ENCODE measurements at regions not wholly inside any gene's neighbourhood (a gene's known extent, or its start where the extent isn't known, plus 50 kb on each side); places are given as distances from the start of the nearest gene placed in this dataset.

DNA sequence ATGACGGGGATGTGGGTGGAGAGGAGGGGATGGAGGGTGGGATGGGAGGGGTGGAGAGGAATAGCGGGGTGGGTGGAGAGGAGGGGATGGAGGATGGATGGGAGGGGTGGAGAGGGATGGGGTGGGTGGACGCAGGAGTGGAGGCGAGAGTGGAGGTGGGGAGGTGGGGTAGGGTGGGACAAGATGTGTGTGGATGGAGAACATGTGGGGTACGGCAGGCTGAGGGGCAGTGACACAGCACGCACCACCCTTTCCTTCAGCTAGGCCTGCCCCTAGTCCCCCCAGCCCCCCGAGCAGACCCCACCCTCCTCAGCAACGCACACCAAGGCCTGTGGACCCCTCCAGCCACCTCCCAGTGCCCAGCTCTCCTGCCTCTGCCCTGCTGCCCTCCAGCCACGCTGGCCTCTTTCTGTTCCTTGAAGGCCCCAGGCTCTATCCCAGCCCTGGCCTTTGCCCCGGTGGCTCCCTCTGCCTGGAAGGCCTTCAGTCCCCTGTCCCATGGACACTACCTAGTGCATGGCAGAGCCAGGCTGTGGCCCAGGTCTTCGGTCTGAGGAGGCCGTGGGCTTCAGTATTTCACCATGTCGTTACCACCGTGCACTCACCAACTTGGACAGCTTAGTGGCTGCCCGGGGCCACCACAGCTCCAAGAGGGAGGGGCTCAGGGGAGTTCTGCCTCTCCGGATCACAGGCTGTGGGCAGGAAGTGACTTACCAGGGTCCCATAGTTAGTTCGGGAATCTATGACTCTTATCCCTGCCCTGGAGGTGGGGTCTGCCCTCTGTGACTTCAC is 78.4 kb upstream of the PMEPA1 start:
- no peak for DNase-seq

DNA sequence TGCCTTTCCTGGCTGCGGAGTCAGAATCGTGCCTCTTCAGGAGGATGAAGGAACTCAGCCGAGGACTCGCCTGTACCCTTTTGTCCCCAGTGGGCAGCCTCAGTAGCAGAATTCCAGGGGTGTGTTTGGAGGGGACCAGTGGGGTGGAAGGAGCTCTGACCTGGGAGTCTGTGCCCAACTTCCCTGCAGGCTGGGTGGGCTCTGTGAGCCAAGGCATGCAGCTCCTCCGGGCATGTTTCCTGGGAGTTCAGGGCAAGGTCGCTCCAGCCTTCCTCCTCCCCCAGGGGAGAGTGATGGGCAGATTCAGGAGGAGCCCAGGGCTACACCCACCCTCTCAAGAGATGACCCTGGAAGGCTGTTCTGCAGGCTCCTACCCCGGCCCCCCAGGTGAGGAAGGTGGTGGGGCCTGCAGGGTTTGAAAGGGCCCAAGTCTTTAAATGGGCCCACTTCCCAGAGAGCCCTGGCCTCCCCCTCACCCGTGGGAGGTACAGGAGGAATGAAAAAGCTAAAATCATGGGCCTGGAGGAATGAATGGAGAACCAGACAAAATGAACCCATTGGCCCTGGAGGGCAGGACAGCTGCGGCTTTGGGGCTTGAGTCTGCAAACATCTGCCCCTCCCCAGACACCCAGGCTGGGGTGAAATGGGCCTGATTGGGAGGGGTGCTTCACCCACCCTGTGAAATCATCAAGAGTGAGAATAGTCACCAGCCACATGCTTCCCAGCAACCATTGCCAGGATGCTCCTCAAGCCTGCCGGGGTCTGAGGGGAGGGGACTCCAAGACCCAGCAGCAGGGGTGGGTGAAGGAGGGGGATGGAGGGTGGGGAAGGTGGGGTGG is 77.6 kb upstream of the PMEPA1 start:
- TF ChIP-seq, protein P1, sequence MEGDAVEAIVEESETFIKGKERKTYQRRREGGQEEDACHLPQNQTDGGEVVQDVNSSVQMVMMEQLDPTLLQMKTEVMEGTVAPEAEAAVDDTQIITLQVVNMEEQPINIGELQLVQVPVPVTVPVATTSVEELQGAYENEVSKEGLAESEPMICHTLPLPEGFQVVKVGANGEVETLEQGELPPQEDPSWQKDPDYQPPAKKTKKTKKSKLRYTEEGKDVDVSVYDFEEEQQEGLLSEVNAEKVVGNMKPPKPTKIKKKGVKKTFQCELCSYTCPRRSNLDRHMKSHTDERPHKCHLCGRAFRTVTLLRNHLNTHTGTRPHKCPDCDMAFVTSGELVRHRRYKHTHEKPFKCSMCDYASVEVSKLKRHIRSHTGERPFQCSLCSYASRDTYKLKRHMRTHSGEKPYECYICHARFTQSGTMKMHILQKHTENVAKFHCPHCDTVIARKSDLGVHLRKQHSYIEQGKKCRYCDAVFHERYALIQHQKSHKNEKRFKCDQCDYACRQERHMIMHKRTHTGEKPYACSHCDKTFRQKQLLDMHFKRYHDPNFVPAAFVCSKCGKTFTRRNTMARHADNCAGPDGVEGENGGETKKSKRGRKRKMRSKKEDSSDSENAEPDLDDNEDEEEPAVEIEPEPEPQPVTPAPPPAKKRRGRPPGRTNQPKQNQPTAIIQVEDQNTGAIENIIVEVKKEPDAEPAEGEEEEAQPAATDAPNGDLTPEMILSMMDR (IDR thresholded peaks at IDR 0.05; ENCODE audit: low read depth, low read length), result no peak
- Histone ChIP-seq H3K27me3 (ENCODE audit: insufficient read depth, low read depth, severe bottlenecking) (no peaks in the 10 kb centered on the region), H3K36me3 (no peaks in the 10 kb centered on the region), H3K27ac (no peak overlapping the region), H3K9me3 (ENCODE audit: severe bottlenecking) (no peaks in the 10 kb centered on the region), H3K4me3 (ENCODE audit: low read depth, low read length) (no peak overlapping the region)
- no peak for DNase-seq

More for the DNA sequence above, 78.4 kb upstream of the PMEPA1 start:
- Histone ChIP-seq H3K27me3 (ENCODE audit: insufficient read depth, low read depth, severe bottlenecking) (no peaks in the 10 kb centered on the region), H3K36me3 (no peaks in the 10 kb centered on the region), H3K27ac (no peak overlapping the region), H3K4me3 (ENCODE audit: low read depth, low read length) (no peak overlapping the region), H3K9me3 (ENCODE audit: severe bottlenecking) (no peaks in the 10 kb centered on the region)
- TF ChIP-seq, protein P1 (IDR thresholded peaks at IDR 0.05; ENCODE audit: low read depth, low read length), result no peak

DNA sequence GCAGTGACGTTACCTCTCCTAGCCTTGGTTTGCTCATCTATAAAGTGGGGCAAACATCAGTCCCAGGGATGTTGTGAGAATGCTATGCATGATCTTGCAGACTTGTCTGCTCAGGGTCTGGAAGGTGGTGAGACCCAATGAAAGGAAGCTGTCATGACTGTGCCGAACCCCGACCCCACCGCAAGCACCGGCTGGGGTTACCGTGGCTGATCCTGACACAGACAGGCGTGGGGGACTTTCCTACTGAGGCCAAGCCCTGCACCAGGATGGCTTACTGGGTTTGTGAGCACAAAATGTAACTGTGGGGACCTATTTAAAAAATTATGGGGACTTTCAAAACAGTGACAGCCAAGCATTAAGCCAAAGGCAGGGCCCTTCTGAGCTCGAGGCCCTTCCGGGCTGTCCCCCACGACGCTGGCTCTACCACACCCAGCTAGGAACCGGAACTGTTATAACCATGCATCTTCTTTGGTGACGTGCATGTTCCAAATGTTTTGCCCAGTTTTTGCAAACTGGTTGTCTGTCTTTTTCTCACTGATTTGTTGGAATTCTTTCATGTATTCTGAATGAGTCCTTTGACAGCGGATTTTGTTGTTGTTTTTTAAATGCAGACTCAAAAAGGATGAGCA is 76.6 kb upstream of the PMEPA1 start:
- H3K27ac ChIP-seq, result no peak overlapping the region

DNA sequence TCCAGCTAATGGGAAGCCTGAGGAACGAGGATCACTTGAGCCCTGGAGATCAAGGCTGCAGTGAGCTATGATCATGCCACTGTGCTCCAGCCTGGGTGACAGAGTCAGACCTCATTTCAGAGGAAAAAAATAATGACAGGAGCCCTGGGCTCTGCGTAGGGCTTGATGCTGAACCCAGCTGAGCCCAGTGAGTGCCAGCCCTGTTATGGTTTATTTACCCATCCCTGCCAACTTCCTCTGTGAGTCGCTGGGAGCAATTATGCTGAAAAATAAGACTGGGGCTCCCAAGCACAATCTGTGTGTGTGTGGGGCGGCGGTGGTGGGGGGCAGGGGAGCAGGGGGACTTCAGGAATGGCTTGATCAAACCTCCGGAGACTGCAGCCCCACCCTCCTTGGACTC is 75.9 kb upstream of the PMEPA1 start:
- TF ChIP-seq, protein P1 (IDR thresholded peaks at IDR 0.05; ENCODE audit: low read depth, low read length), result no peak
- no peaks in the 10 kb centered on the region for H3K9me3 ChIP-seq (ENCODE audit: severe bottlenecking)
- H3K4me3 ChIP-seq (ENCODE audit: low read depth, low read length), result no peak overlapping the region
- no peak overlapping the region for H3K27ac ChIP-seq
- DNase-seq, result no peak
- no peaks in the 10 kb centered on the region for H3K27me3 ChIP-seq (ENCODE audit: insufficient read depth, low read depth, severe bottlenecking)
- no peaks in the 10 kb centered on the region for H3K36me3 ChIP-seq

More for the DNA sequence above, 76.6 kb upstream of the PMEPA1 start:
- Histone ChIP-seq H3K36me3 (no peaks in the 10 kb centered on the region), H3K27me3 (ENCODE audit: insufficient read depth, low read depth, severe bottlenecking) (no peaks in the 10 kb centered on the region), H3K4me3 (ENCODE audit: low read depth, low read length) (no peak overlapping the region), H3K9me3 (ENCODE audit: severe bottlenecking) (no peaks in the 10 kb centered on the region)
- TF ChIP-seq, protein P1 (IDR thresholded peaks at IDR 0.05; ENCODE audit: low read depth, low read length), result no peak
- DNase-seq, result no peak

DNA sequence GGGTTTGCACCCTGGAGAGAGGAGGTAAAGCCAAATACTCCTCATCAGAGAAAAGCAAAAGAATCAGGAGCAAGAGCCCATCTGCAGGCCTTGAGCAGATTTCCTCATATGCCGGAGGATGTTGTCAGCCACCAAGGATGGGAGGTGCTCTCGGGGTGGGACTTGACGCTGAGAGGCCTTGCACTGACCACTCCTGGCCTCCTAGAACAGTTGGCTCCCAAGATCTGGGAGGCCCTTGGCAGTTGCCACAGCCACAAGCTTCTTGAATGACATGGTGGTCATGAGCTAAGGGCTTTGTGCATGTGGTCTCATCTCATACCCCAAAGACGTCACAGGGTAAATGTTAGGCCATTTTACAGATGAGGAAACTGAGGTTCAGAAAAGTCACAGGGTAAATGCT is 75.2 kb upstream of the PMEPA1 start:
- Histone ChIP-seq H3K36me3 (no peaks in the 10 kb centered on the region), H3K27ac (no peak overlapping the region), H3K4me3 (ENCODE audit: low read depth, low read length) (no peak overlapping the region), H3K9me3 (ENCODE audit: severe bottlenecking) (no peaks in the 10 kb centered on the region), H3K27me3 (ENCODE audit: insufficient read depth, low read depth, severe bottlenecking) (no peaks in the 10 kb centered on the region)
- TF ChIP-seq, protein P1 (IDR thresholded peaks at IDR 0.05; ENCODE audit: low read depth, low read length), result no peak
- DNase-seq, result no peak

All from WERI-Rb-1 (cell line).